Neural cell (in vitro differentiated cells): ENCODE measurements at regions not wholly inside any gene's neighbourhood (a gene's known extent, or its start where the extent isn't known, plus 50 kb on each side); places are given as distances from the start of the nearest gene placed in this dataset.

ENCODE experiments used
- H2AFZ ChIP-seq: fragments of 200-600, 300-800 bp; sonication (generic), shearing (Covaris generic); 2 replicates; pipeline ENCODE4 v1.6.0; 2014; ENCODE audit warnings: low read depth, mild to moderate bottlenecking, antibody characterized with exemption, low read length, moderate library complexity
- H3F3A ChIP-seq: fragments of 200-600 bp; shearing (Covaris generic); 2 replicates; pipeline ENCODE4 v1.6.1; 2016; ENCODE audit warnings: mild to moderate bottlenecking, moderate library complexity, mixed read lengths, antibody characterized with exemption, low read length; ENCODE audit not compliant: insufficient read depth, poor library complexity, severe bottlenecking
- H3K27ac ChIP-seq: fragments of 200-600, 300-800 bp; sonication (generic), shearing (Covaris generic); 2 replicates; pipeline ENCODE4 v1.5.1; 2014; ENCODE audit warnings: mild to moderate bottlenecking, low read length, moderate library complexity
- H3K27me3 ChIP-seq: fragments of 300-800, 200-600 bp; sonication (generic), shearing (Covaris generic); 2 replicates; pipeline ENCODE4 v1.6.0; 2014; ENCODE audit warnings: mild to moderate bottlenecking, low read depth, low read length, moderate library complexity; ENCODE audit not compliant: insufficient read depth
- H3K36me3 ChIP-seq: fragments of 300-800, 200-600 bp; sonication (generic), shearing (Covaris generic); 2 replicates; pipeline ENCODE4 v1.5.1; 2014; ENCODE audit warnings: mild to moderate bottlenecking, antibody characterized with exemption, low read length, moderate library complexity; ENCODE audit not compliant: insufficient read depth
- H3K4me2 ChIP-seq: fragments of 300-800, 200-600 bp; sonication (generic), shearing (Covaris generic); 2 replicates; pipeline ENCODE4 v1.6.0; 2014; ENCODE audit warnings: mild to moderate bottlenecking, low read length
- H3K4me3 ChIP-seq: fragments of 300-800, 200-600 bp; sonication (generic), shearing (Covaris generic); 2 replicates; pipeline ENCODE4 v1.5.1; 2014; ENCODE audit warnings: mild to moderate bottlenecking, low read length, moderate library complexity
- H3K79me2 ChIP-seq: fragments of 200-600 bp; shearing (Covaris generic); replicated peaks from 2 replicates; pipeline ENCODE4 v1.6.0; 2014; ENCODE audit warnings: mild to moderate bottlenecking, low read length, moderate library complexity; ENCODE audit not compliant: insufficient read depth
- H3K9ac ChIP-seq: fragments of 300-800, 200-600 bp; sonication (generic), shearing (Covaris generic); 2 replicates; pipeline ENCODE4 v1.6.1; 2016; ENCODE audit warnings: mild to moderate bottlenecking, low read length, mixed read lengths
- H3K9me2 ChIP-seq: fragments of 200-600 bp; shearing (Covaris generic); 2 replicates; pipeline ENCODE4 v1.6.1; 2016; ENCODE audit warnings: mild to moderate bottlenecking, low read length, mixed read lengths; ENCODE audit not compliant: insufficient read depth
- H3K9me3 ChIP-seq: fragments of 200-600, 300-800 bp; sonication (generic), shearing (Covaris generic); 2 replicates; pipeline ENCODE4 v1.6.1; 2016; ENCODE audit warnings: mild to moderate bottlenecking, mixed run types, low read length, moderate library complexity, mixed read lengths
- H4K20me1 ChIP-seq: fragments of 200-600 bp; shearing (Covaris generic); 2 replicates; pipeline ENCODE4 v1.6.1; 2016; ENCODE audit warnings: mild to moderate bottlenecking, mixed run types; ENCODE audit not compliant: insufficient read depth
- CTCF ChIP-seq: fragments of 450-650 bp; IDR thresholded peaks from 2 replicates; pipeline ENCODE4 v1.5.1; 2014; ENCODE audit warnings: antibody characterized with exemption, mild to moderate bottlenecking, moderate library complexity; ENCODE audit not compliant: poor library complexity, severe bottlenecking
- EP300 ChIP-seq: fragments of 450-650 bp; conservative IDR thresholded peaks from 2 replicates; pipeline ENCODE4 v1.6.1; 2014; ENCODE audit warnings: antibody characterized with exemption, mild to moderate bottlenecking, moderate library complexity; ENCODE audit not compliant: poor library complexity, severe bottlenecking
- EZH2 ChIP-seq: fragments of 200-600, 300-800 bp; shearing (Covaris generic), sonication (generic); IDR thresholded peaks from 2 replicates; pipeline ENCODE4 v1.6.1; 2014; ENCODE audit warnings: antibody characterized with exemption, low read length, borderline replicate concordance, mild to moderate bottlenecking; ENCODE audit not compliant: insufficient read depth, poor library complexity, severe bottlenecking
- MXI1 ChIP-seq: fragments of 450-650 bp; conservative IDR thresholded peaks from 2 replicates; pipeline ENCODE4 v1.6.1; 2014; ENCODE audit warnings: antibody characterized with exemption, mild to moderate bottlenecking; ENCODE audit not compliant: poor library complexity, severe bottlenecking
- POLR2AphosphoS5 ChIP-seq: IDR thresholded peaks from 2 replicates; pipeline ENCODE4 v1.6.1; 2012
- RAD21 ChIP-seq: fragments of 450-650 bp; conservative IDR thresholded peaks from 2 replicates; pipeline ENCODE4 v1.6.1; 2014; ENCODE audit warnings: antibody characterized with exemption, mild to moderate bottlenecking, moderate library complexity
- REST ChIP-seq: IDR thresholded peaks from 2 replicates; pipeline ENCODE4 v1.6.1; 2012; ENCODE audit warnings: borderline replicate concordance
- SMC3 ChIP-seq: fragments of 450-650 bp; conservative IDR thresholded peaks from 2 replicates; pipeline ENCODE4 v1.6.1; 2014; ENCODE audit warnings: antibody characterized with exemption, mild to moderate bottlenecking, moderate library complexity; ENCODE audit not compliant: poor library complexity
- TAF1 ChIP-seq: IDR thresholded peaks from 2 replicates; pipeline ENCODE4 v1.6.1; 2012; ENCODE audit warnings: low read depth

GRCh38 chr4:89497517-89498308 is 190.1 kb upstream of the GPRIN3 start:
- no peak overlapping the region for H2AFZ ChIP-seq
- no peaks in the 10 kb centered on the region for H3K27me3 ChIP-seq
- no peaks in the 10 kb centered on the region for H3K79me2 ChIP-seq
- H3K9me3 ChIP-seq = no peaks in the 10 kb centered on the region
- no peak overlapping the region for H3K9ac ChIP-seq
- no peak for TF ChIP-seq RAD21
- TF ChIP-seq EP300 = no peak
- TF ChIP-seq MXI1 = no peak
- TF ChIP-seq TAF1 = no peak
- no peak for TF ChIP-seq CTCF
- no peak for TF ChIP-seq POLR2AphosphoS5
- TF ChIP-seq REST = no peak
- no peak for TF ChIP-seq EZH2
- TF ChIP-seq SMC3 = no peak
- H3K4me3 ChIP-seq = no peak overlapping the region
- no peaks in the 10 kb centered on the region for H4K20me1 ChIP-seq
- no peak overlapping the region for H3K4me2 ChIP-seq
- no peaks in the 10 kb centered on the region for H3K9me2 ChIP-seq
- H3F3A ChIP-seq = no peaks in the 10 kb centered on the region
- H3K36me3 ChIP-seq = no peaks in the 10 kb centered on the region
- no peak overlapping the region for H3K27ac ChIP-seq

- Histone ChIP-seq H3F3A (no peaks in the 10 kb centered on the region), H3K79me2 (no peaks in the 10 kb centered on the region), H3K4me3 (no peak overlapping the region), H2AFZ (no peak overlapping the region), H3K27me3 (no peaks in the 10 kb centered on the region), H4K20me1 (no peaks in the 10 kb centered on the region), H3K27ac (no peak overlapping the region), H3K9me2 (no peaks in the 10 kb centered on the region), H3K9me3 (no peaks in the 10 kb centered on the region), H3K4me2 (no peak overlapping the region), H3K9ac (no peak overlapping the region), H3K36me3 (no peaks in the 10 kb centered on the region)
- TF ChIP-seq MXI1 (no peak), SMC3 (no peak), CTCF (no peak), TAF1 (no peak), POLR2AphosphoS5 (no peak), REST (no peak), RAD21 (no peak), EP300 (no peak), EZH2 (no peak)
Measured at GRCh38 chr4:89496851-89497250, 189.3 kb upstream of the GPRIN3 start.
